GM18498 (cell line): ENCODE measurements at regions not wholly inside any gene's neighbourhood (a gene's known extent, or its start where the extent isn't known, plus 50 kb on each side); places are given as distances from the start of the nearest gene placed in this dataset.
"Not testable (repeated sequence)": the region's sequence is repeated elsewhere in the genome, so short reads cannot be mapped to it uniquely, and the experiment has no call there.

Experiments used
- ATAC-seq: cut with Tn5 transposase; IDR thresholded peaks from one replicate; pipeline ENCODE4 v1.9.1; 2021; ENCODE audit warnings: mild to moderate bottlenecking, moderate library complexity; ENCODE audit not compliant: unreplicated experiment

DNA sequence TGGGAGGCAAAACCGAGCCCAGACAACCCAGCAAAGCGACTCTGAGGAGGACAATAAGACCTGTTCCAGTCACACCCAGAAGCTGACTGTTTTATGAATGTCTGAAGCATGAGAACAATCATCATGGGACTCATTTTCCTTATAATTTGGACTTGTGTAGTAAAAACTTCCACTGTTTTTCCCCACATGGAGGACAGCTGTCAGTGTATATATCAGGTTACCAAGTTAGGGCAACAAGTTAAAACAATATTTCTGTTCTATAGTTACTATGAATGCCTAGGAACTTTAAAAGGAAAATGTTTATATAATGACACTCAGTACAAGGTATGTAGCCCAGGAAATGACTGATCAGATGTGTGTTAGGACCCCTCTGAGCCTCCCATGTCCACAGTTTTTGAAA, 528.2 kb upstream of the TSPY4 start:
- no peak for ATAC-seq

DNA sequence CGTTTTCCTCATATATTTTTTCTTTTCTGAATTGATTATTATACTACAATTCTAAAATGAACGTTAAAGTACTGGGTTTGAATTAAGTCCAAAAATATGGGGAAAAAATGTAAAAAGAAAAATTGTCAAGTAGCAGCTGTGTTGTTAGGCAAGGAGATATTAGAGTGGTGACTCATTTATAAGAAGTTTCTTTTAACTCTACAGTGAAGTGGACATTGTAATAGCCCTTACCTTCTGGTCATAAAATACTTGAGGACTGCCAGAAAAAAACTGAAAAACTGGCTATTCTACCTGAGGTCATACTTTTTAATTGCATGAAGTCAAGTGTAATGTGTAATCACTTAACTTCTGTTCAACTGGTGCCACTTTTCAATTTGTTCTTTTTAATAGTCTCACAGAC, 523.1 kb upstream of the TSPY4 start:
- ATAC-seq: no peak

DNA sequence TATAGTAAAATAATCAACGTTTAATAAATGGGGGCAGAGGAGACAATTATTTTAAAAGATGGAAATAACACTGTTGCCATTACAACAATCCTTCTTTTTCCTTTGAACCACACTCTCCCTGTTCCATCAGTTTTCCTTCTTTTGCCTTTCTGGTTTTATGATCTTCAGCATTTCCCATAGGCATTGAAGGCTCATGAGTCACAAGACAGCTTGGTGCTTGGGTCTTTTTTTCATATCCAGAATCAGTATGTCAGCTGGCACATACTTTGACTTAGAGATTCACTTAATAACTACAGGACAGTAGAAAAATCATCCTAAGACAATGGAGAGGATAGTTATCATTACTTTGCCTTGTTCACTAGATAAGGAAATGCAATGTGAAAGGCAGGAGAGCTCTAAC, 521.6 kb upstream of the TSPY4 start:
- ATAC-seq: no peak

DNA sequence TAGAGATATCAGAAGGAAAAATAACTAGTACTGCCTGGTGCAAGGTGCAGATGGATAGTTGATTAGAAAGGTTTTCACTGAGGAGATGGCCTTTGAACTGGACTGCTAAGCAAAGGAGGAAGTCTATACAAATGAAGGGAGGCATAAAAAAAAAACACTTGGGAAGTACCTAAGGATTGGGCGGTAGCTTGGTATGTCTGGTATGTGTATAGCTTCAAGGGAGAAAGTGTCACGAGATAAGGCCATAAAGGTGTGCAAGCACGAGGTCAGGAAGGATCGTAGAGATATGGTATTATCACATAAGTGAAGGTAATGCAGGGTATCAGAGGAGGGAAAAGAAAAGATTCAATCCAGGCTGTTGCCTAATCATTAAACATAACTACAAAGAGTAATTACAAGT, 517.2 kb upstream of the TSPY4 start:
- no peak for ATAC-seq

DNA sequence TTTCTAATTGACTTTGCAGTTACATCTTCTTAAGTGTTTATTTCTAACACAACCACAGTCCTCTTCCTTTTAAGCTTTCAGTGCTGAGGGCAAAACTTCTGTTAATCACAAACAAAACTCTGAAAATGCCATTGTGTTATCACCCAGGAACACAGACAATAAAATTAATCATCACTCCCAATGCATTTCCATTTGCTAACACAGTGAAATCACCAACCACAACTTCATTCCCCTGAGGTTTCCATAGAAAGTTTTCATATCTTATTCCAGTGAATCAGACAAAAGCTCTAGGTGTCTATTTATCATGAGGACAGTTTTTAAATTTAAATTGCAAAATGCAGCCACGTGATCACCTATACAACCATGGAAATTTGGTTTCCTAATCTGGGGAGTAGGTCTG, 516.2 kb upstream of the TSPY4 start:
- ATAC-seq: no peak

DNA sequence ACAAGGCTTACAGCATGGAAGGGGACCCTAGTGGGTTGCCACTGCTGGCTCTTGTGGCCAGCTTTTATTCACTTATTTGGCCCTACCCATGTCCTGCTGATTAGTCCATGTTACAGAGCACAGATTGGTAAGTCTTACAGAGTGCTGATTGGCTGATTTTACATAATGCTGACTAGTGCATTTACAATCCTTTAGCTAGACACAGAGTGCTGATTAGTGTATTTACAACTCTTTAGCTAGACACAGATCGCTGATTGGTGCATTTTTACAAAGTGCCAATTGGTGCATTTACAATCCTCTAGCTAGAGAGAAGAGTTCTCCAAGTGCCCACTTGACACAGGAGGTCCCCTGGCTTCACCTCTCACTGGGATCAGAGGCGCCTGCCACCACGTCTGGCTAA, 485.0 kb upstream of the TSPY4 start:
- ATAC-seq: no peak

DNA sequence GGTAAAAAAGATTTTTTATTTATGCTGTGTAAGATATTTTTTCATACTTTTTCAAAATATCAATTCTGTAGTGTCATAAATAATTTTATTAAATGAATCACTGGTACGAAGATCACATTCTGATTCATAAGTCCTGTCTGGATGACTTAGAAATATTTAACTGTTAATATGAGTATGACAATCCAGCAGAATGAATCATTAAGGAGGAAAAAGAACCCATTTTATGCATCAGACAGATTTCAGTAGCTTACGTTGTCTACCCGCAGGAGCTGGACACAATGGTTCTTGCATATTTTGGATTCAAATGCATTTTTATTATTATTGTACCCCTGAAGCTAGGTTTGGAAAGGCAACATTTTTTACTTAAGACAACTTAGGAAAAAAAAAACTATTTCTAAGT, 448.9 kb upstream of the TSPY4 start:
- no peak for ATAC-seq

DNA sequence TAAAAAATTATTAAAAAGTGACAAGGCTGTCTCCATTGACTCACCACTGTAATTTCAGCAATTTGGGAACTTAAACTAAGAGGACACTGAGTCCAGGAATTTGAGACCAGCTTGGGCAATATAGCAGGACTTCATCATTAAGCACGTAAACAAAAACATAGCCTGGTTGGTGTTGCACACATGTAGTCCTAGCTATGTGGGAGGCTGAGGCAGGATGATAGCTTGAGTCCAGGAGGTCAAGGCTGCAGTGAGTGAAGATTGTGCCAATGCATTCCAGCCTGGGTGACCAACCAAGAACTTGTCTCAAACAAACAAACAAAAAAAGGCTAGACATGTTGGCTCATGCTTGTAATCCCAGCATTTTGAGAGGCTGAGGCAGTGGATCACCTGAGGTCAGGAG, 439.4 kb upstream of the TSPY4 start:
- ATAC-seq: no peak

DNA sequence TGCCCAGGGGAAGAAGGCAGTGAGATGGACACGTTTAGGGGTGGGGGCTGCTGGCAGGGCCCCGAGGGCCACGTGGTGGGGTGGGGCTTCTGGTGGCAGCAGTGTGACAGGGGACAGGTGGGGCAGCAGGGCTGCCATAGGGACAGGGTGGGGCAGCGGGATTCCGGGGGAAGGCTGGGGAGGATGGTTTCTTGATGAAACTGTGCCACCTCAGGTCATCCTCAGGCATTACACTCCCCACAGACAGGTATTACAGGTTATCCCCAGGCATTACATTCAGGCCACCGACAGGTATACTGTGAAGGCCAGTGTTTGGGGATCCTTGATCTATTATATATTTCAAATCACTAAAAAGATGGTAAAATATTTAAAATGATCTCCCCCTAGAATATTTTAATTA, 432.1 kb upstream of the TSPY4 start:
- no peak for ATAC-seq

DNA sequence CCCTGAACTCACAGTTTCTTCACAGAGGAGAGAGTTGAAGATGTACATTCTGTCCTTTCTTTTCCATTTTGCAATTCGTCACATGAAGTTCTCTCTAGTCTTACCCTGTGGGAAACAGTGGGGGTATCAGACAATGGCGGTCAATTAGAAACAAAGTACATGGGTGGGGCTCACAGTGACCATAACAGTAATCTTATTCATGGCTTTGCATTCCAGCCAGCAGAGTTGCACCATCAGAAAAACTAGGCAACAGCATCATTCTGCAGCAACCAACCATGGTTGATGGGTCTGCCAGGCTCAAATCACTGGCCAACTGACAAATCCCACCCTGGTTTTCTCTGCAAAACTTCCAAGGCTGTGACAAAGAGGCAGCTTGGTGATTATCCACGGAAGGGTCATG, 414.7 kb upstream of the TSPY4 start:
- not testable (repeated sequence) for ATAC-seq
